ENCODE measurements at regions not wholly inside any gene's neighbourhood (a gene's known extent, or its start where the extent isn't known, plus 50 kb on each side); places are given as distances from the start of the nearest gene placed in this dataset.
"Not testable (repeated sequence)": the region's sequence is repeated elsewhere in the genome, so short reads cannot be mapped to it uniquely, and the experiment has no call there.

- TF ChIP-seq, protein P1, sequence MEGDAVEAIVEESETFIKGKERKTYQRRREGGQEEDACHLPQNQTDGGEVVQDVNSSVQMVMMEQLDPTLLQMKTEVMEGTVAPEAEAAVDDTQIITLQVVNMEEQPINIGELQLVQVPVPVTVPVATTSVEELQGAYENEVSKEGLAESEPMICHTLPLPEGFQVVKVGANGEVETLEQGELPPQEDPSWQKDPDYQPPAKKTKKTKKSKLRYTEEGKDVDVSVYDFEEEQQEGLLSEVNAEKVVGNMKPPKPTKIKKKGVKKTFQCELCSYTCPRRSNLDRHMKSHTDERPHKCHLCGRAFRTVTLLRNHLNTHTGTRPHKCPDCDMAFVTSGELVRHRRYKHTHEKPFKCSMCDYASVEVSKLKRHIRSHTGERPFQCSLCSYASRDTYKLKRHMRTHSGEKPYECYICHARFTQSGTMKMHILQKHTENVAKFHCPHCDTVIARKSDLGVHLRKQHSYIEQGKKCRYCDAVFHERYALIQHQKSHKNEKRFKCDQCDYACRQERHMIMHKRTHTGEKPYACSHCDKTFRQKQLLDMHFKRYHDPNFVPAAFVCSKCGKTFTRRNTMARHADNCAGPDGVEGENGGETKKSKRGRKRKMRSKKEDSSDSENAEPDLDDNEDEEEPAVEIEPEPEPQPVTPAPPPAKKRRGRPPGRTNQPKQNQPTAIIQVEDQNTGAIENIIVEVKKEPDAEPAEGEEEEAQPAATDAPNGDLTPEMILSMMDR (IDR thresholded peaks at IDR 0.05): not testable (repeated sequence)
- not testable (repeated sequence) for TF ChIP-seq POLR2AphosphoS5 (IDR thresholded peaks at IDR 0.05); POLR2A (IDR thresholded peaks at IDR 0.05; ENCODE audit: low read depth); EP300 (IDR thresholded peaks at IDR 0.05)
Measured at GRCh38 chr5:44756097-44756496, 52.6 kb upstream of the MRPS30 start.

Data from esophagus muscularis mucosa (tissue), 4 donors.